HL-60 (cell line): ENCODE measurements at regions not wholly inside any gene's neighbourhood (a gene's known extent, or its start where the extent isn't known, plus 50 kb on each side); places are given as distances from the start of the nearest gene placed in this dataset.

ENCODE experiments used
- DNase-seq, 2 experiments: peaks; one replicate each; pipeline ENCODE4 v3.0.0-alpha.2; 2010 to 2020; ENCODE audit warnings: low read depth in 1 of 2, low spot score in 1 of 2
- H3K27ac ChIP-seq: fragments of 250-450 bp; sonication (Bioruptor Pico); replicated peaks from 2 replicates; pipeline ENCODE4 v1.5.1; 2020; ENCODE audit warnings: mild to moderate bottlenecking, moderate library complexity
- H3K27me3 ChIP-seq: fragments of 250-450 bp; sonication (Bioruptor Pico); 2 replicates; pipeline ENCODE4 v1.5.1; 2021; ENCODE audit warnings: mild to moderate bottlenecking, moderate library complexity; ENCODE audit not compliant: insufficient read depth, poor library complexity, severe bottlenecking
- H3K4me3 ChIP-seq: replicated peaks from 2 replicates; pipeline ENCODE4 v1.5.1; 2011; ENCODE audit warnings: mild to moderate bottlenecking, control low read depth, low read length; ENCODE audit not compliant: insufficient read depth
- GABPA ChIP-seq: IDR thresholded peaks from 2 replicates; pipeline ENCODE4 v1.6.1; 2012; ENCODE audit warnings: low read depth
- POLR2AphosphoS5 ChIP-seq: IDR thresholded peaks from 2 replicates; pipeline ENCODE4 v1.6.1; 2012; ENCODE audit warnings: low read depth
- REST ChIP-seq: IDR thresholded peaks from 2 replicates; pipeline ENCODE4 v1.6.1; 2012; ENCODE audit warnings: low read depth; ENCODE audit not compliant: insufficient replicate concordance
- SPI1 ChIP-seq: IDR thresholded peaks from 2 replicates; pipeline ENCODE4 v1.6.1; 2012; ENCODE audit warnings: low read depth, mild to moderate bottlenecking, borderline replicate concordance
- TF ChIP-seq, protein P1 (sequence below): IDR thresholded peaks from one replicate; pipeline ENCODE4 v1.5.1; 2011; ENCODE audit warnings: low read length, control low read depth, inconsistent platforms; ENCODE audit not compliant: insufficient read depth

- TF ChIP-seq SPI1 (no peak), GABPA (no peak), REST (no peak), POLR2AphosphoS5 (no peak)
- TF ChIP-seq, protein P1, sequence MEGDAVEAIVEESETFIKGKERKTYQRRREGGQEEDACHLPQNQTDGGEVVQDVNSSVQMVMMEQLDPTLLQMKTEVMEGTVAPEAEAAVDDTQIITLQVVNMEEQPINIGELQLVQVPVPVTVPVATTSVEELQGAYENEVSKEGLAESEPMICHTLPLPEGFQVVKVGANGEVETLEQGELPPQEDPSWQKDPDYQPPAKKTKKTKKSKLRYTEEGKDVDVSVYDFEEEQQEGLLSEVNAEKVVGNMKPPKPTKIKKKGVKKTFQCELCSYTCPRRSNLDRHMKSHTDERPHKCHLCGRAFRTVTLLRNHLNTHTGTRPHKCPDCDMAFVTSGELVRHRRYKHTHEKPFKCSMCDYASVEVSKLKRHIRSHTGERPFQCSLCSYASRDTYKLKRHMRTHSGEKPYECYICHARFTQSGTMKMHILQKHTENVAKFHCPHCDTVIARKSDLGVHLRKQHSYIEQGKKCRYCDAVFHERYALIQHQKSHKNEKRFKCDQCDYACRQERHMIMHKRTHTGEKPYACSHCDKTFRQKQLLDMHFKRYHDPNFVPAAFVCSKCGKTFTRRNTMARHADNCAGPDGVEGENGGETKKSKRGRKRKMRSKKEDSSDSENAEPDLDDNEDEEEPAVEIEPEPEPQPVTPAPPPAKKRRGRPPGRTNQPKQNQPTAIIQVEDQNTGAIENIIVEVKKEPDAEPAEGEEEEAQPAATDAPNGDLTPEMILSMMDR: no peak
- DNase-seq: no peak
- Histone ChIP-seq H3K27ac (no peak overlapping the region), H3K4me3 (no peak overlapping the region), H3K27me3 (peaks cover 37% of the 10 kb centered on the region)
Observed at GRCh38 chr13:99031832-99032231, 54.0 kb upstream of the DOCK9 start.

- no peak for TF ChIP-seq POLR2AphosphoS5
- TF ChIP-seq SPI1: no peak
- TF ChIP-seq, protein P1: peak; percentile 13
- no peak for TF ChIP-seq REST
- no peak for TF ChIP-seq GABPA
- DNase-seq: no peak
- Histone ChIP-seq H3K27ac (no peak overlapping the region), H3K4me3 (no peak overlapping the region), H3K27me3 (peaks cover 47% of the 10 kb centered on the region)
Observed at GRCh38 chr13:99033814-99034213, 56.0 kb upstream of the DOCK9 start.

DNA sequence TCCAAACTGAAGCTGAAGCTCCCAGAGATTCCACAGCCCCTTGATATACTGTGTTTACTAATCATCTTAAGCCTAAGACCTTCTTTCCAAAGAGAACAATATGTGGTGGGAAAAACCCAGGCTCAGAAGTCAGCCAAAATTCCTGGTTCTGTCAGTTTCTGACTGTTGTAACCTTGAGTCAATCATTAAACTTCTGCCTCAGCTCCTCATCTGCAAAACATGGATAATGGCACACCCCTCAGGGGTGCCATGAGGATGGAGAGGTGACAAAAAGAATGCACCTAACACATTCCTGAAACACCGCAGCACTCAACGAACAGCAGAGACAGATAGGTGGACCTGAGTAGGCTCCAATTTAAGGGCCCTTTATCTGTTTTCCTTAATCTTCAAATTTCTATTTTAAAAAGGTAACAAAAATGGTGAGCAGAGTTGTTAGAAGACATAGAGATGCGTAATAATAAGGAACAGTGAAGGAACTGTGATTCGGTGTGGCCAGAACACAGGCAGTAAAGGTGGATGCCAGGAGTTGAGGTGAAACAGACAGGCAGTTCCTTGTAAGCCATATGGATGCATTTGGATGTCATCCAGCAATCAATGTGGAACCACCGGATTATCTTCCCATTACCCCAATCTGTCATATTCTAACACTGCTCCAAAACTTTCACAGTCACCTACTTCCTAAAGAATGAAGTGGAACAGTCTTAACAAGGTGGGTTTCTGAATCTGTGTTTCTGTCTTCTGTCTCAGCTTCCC, 56.6 kb upstream of the DOCK9 start:
- no peak for DNase-seq
- Histone ChIP-seq H3K4me3 (no peak overlapping the region), H3K27me3 (peaks cover 48% of the 10 kb centered on the region), H3K27ac (no peak overlapping the region)
- TF ChIP-seq POLR2AphosphoS5: no peak
- TF ChIP-seq, protein P1: no peak
- no peak for TF ChIP-seq GABPA
- TF ChIP-seq REST: no peak
- no peak for TF ChIP-seq SPI1
